GM19238 (cell line): ENCODE measurements at regions not wholly inside any gene's neighbourhood (a gene's known extent, or its start where the extent isn't known, plus 50 kb on each side); places are given as distances from the start of the nearest gene placed in this dataset.

ENCODE experiments used
- DNase-seq: peaks from one replicate; pipeline ENCODE4 v3.0.0; 2011; ENCODE audit warnings: low spot score; ENCODE audit not compliant: insufficient read length

GRCh38 chr1:36721261-36721660, 238.5 kb upstream of the CSF3R start:
- DNase-seq, result no peak

GRCh38 chr1:36717431-36717830, 234.7 kb upstream of the CSF3R start:
- DNase-seq, result no peak

GRCh38 chr1:36715797-36716196, 233.1 kb upstream of the CSF3R start:
- no peak for DNase-seq

- no peak for DNase-seq
Measured at GRCh38 chr1:36714301-36714700, 231.6 kb upstream of the CSF3R start.

- DNase-seq, result no peak
Measured at GRCh38 chr1:36711480-36711879, 228.8 kb upstream of the CSF3R start.

GRCh38 chr1:36710951-36711350, 228.2 kb upstream of the CSF3R start:
- no peak for DNase-seq

GRCh38 chr1:36709869-36710481, 227.3 kb upstream of the CSF3R start:
- no peak for DNase-seq

GRCh38 chr1:36708587-36708986, 225.9 kb upstream of the CSF3R start:
- no peak for DNase-seq

GRCh38 chr1:36707221-36707620, 224.5 kb upstream of the CSF3R start:
- DNase-seq, result no peak

GRCh38 chr1:36706416-36706815, 223.7 kb upstream of the CSF3R start:
- DNase-seq, result no peak

- DNase-seq, result no peak
Measured at GRCh38 chr1:36705629-36706028, 222.9 kb upstream of the CSF3R start.

- peak; percentile 82 for DNase-seq
Measured at GRCh38 chr1:36703526-36704208, 221.0 kb upstream of the CSF3R start.

- no peak for DNase-seq
Measured at GRCh38 chr1:36702963-36703362, 220.2 kb upstream of the CSF3R start.

- DNase-seq, result no peak
Measured at GRCh38 chr1:36699113-36699911, 216.6 kb upstream of the CSF3R start.

GRCh38 chr1:36697836-36698605, 215.3 kb upstream of the CSF3R start:
- DNase-seq, result no peak

GRCh38 chr1:36696261-36696940, 213.7 kb upstream of the CSF3R start:
- no peak for DNase-seq

GRCh38 chr1:36693603-36694002, 210.9 kb upstream of the CSF3R start:
- DNase-seq, result no peak

- DNase-seq, result no peak
Measured at GRCh38 chr1:36693161-36693525, 210.4 kb upstream of the CSF3R start.

GRCh38 chr1:36692465-36693160, 209.9 kb upstream of the CSF3R start:
- no peak for DNase-seq

- DNase-seq, result no peak
Measured at GRCh38 chr1:36691374-36691773, 208.7 kb upstream of the CSF3R start.

GRCh38 chr1:36689992-36690391, 207.3 kb upstream of the CSF3R start:
- DNase-seq, result no peak
